Keratinocyte (primary cell): ENCODE measurements at regions not wholly inside any gene's neighbourhood (a gene's known extent, or its start where the extent isn't known, plus 50 kb on each side); places are given as distances from the start of the nearest gene placed in this dataset.

Experiments used
- DNase-seq: peaks from one replicate; pipeline ENCODE4 v3.0.0-alpha.2; 2011; ENCODE audit warnings: low read depth, missing footprints, low spot score
- FAIRE-seq: peaks from 2 replicates; lab custom pipeline; 2011; peaks lifted over from hg19 to GRCh38; lab: Jason Lieb, UNC
- H2AFZ ChIP-seq: 2 replicates; pipeline ENCODE4 v1.6.0; 2012; ENCODE audit warnings: low read length, control low read depth, inconsistent platforms; ENCODE audit not compliant: control insufficient read depth
- H3K27ac ChIP-seq: 2 replicates; pipeline ENCODE4 v1.5.1; 2011; ENCODE audit warnings: low read length; ENCODE audit not compliant: control insufficient read depth, insufficient read depth
- H3K27me3 ChIP-seq: 3 replicates; pipeline ENCODE4 v1.6.0; 2011; ENCODE audit warnings: low read length; ENCODE audit not compliant: control insufficient read depth, insufficient read depth; ENCODE audit errors: extremely low read depth
- H3K36me3 ChIP-seq, 2 experiments: 2 replicates in 1 of 2; 3 replicates in 1 of 2; pipeline ENCODE4 v1.5.1; 2011; ENCODE audit warnings: low read length in 2 of 2, mild to moderate bottlenecking in 1 of 2; ENCODE audit not compliant: control insufficient read depth in 2 of 2, insufficient read depth in 2 of 2; ENCODE audit errors: extremely low read depth in 1 of 2
- H3K4me1 ChIP-seq: 3 replicates; pipeline ENCODE4 v1.5.1; 2011; ENCODE audit warnings: low read length; ENCODE audit not compliant: control insufficient read depth, insufficient read depth; ENCODE audit errors: extremely low read depth
- H3K4me2 ChIP-seq: 3 replicates; pipeline ENCODE4 v1.6.0; 2011; ENCODE audit warnings: low read depth, low read length; ENCODE audit not compliant: control insufficient read depth, insufficient read depth; ENCODE audit errors: extremely low read depth
- H3K4me3 ChIP-seq, 3 experiments: fragments of 200-600 bp in 1 of 3; sonication (generic) in 1 of 3; 2 replicates in 2 of 3; 3 replicates in 1 of 3; pipeline ENCODE4 v1.5.1; 2011 to 2016; ENCODE audit warnings: low read length in 3 of 3, mild to moderate bottlenecking in 3 of 3, control low read depth in 2 of 3, inconsistent platforms in 1 of 3, low read depth in 1 of 3, mixed read lengths in 1 of 3, mixed run types in 1 of 3, moderate library complexity in 1 of 3; ENCODE audit not compliant: control insufficient read depth in 2 of 3, insufficient read depth in 2 of 3; ENCODE audit errors: extremely low read depth in 1 of 3
- H3K79me2 ChIP-seq: 2 replicates; pipeline ENCODE4 v1.6.0; 2012; ENCODE audit warnings: low read length; ENCODE audit not compliant: control insufficient read depth, insufficient read depth
- H3K9ac ChIP-seq: 3 replicates; pipeline ENCODE4 v1.6.0; 2011; ENCODE audit warnings: low read length; ENCODE audit not compliant: control insufficient read depth, insufficient read depth; ENCODE audit errors: extremely low read depth
- H3K9me1 ChIP-seq: 3 replicates; pipeline ENCODE4 v1.6.0; 2011; ENCODE audit warnings: low read length; ENCODE audit not compliant: control insufficient read depth, insufficient read depth; ENCODE audit errors: extremely low read depth
- H3K9me3 ChIP-seq: 2 replicates; pipeline ENCODE4 v1.5.1; 2012; ENCODE audit warnings: low read depth, low read length; ENCODE audit not compliant: control insufficient read depth
- H4K20me1 ChIP-seq: 3 replicates; pipeline ENCODE4 v1.6.0; 2011; ENCODE audit warnings: low read length; ENCODE audit not compliant: control insufficient read depth, insufficient read depth; ENCODE audit errors: extremely low read depth
- EZH2 ChIP-seq: IDR thresholded peaks from one replicate; pipeline ENCODE4 v1.6.1; 2012; ENCODE audit warnings: inconsistent platforms, mild to moderate bottlenecking, low read length, moderate library complexity
- dilution Hi-C: fragments of 300-500 bp; cut with MboI; formaldehyde crosslinking; loops from one replicate; pipeline ENCODE4 v1.7.0; 2020; ENCODE audit warnings: low sequenced_read_pairs; ENCODE audit not compliant: extremely low pct_ligation_motif_present
- TF ChIP-seq, protein P1 (sequence below), 3 experiments: IDR thresholded peaks in 1 of 3; conservative IDR thresholded peaks in 1 of 3; optimal IDR thresholded peaks in 1 of 3; 2 replicates in 2 of 3; 3 replicates in 1 of 3; pipeline versions ENCODE3 to v1.5.1; 2011; ENCODE audit warnings: low read length in 3 of 3, mild to moderate bottlenecking in 3 of 3, moderate library complexity in 2 of 3, control low read depth in 1 of 3, inconsistent platforms in 1 of 3; ENCODE audit not compliant: insufficient read depth in 2 of 3; ENCODE audit errors: extremely low read depth in 1 of 3

DNA sequence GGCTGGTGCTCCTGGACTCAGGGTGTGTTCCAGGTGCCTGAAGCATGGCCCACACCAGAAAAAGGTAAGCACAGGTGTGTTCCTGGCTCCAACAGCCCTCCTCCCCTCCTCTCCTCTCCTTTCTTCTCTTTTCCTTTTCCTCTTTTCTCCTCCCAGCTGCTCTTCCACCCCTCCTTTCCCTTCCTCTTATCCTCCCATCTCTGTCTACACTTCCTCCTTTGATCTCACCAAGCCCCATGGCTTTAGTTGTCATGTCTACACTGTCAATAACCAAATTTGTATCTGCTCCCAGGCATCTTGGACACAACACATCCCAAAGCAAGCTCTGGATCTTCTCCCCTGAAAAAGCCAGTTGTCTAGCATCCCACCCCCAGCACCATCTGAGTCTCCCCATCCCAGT is 56.7 kb upstream of the LAPTM5 start:
- peaks cover 56% of the 10 kb centered on the region for H3K27me3 ChIP-seq
- TF ChIP-seq, protein P1, sequence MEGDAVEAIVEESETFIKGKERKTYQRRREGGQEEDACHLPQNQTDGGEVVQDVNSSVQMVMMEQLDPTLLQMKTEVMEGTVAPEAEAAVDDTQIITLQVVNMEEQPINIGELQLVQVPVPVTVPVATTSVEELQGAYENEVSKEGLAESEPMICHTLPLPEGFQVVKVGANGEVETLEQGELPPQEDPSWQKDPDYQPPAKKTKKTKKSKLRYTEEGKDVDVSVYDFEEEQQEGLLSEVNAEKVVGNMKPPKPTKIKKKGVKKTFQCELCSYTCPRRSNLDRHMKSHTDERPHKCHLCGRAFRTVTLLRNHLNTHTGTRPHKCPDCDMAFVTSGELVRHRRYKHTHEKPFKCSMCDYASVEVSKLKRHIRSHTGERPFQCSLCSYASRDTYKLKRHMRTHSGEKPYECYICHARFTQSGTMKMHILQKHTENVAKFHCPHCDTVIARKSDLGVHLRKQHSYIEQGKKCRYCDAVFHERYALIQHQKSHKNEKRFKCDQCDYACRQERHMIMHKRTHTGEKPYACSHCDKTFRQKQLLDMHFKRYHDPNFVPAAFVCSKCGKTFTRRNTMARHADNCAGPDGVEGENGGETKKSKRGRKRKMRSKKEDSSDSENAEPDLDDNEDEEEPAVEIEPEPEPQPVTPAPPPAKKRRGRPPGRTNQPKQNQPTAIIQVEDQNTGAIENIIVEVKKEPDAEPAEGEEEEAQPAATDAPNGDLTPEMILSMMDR (optimal IDR thresholded peaks at IDR 0.05 in 1 of 3, IDR thresholded peaks at IDR 0.05 in 1 of 3, conservative IDR thresholded peaks at IDR 0.05 in 1 of 3; ENCODE audit: extremely low read depth in 1 of 3, insufficient read depth in 2 of 3, low read length in 3 of 3), result no peak
- TF ChIP-seq EZH2, result no peak

DNA sequence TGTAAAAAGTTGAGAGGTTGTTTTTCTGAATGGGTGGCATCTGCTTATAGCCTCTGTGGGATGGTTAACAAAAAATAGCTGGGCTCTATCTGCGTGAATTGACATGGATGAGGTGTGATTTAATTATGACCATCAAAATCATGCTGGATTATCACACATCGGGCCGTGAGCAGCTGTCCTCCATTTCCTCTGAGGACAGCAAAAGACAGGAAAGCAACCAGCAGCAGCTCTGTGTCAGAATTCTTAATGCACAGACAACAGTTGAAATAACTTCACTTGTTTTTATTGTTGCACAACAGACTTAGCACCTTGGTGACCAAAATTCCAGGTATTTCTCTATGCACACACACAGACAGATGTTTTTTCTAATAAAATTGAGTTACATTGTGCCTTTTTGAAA is 54.5 kb upstream of the LAPTM5 start:
- Histone ChIP-seq H3K4me2 (no peak overlapping the region), H3K9me1 (no peaks in the 10 kb centered on the region), H3K4me1 (peaks cover 21% of the 10 kb centered on the region), H3K9ac (no peak overlapping the region), H3K36me3 (no peaks in the 10 kb centered on the region), H4K20me1 (no peaks in the 10 kb centered on the region), H3K9me3 (no peaks in the 10 kb centered on the region), H3K79me2 (no peaks in the 10 kb centered on the region), H3K27ac (no peak overlapping the region), H2AFZ (no peak overlapping the region), H3K4me3 (no peak overlapping the region), H3K27me3 (peaks cover 45% of the 10 kb centered on the region)
- TF ChIP-seq, protein P1 (optimal IDR thresholded peaks at IDR 0.05 in 1 of 3, IDR thresholded peaks at IDR 0.05 in 1 of 3, conservative IDR thresholded peaks at IDR 0.05 in 1 of 3; ENCODE audit: extremely low read depth in 1 of 3, insufficient read depth in 2 of 3, low read length in 3 of 3), result no peak
- TF ChIP-seq EZH2, result no peak
- dilution Hi-C loops, result loop anchor here (25.0 kb wide), 1 partner anchor 100 kb away; the partner anchor contains the start of gene SDC3
- FAIRE-seq (no peak), DNase-seq (no peak)

More for the DNA sequence above, 56.7 kb upstream of the LAPTM5 start:
- Histone ChIP-seq H3K27ac (no peak overlapping the region), H3K4me1 (peaks cover 19% of the 10 kb centered on the region), H3K9me3 (no peaks in the 10 kb centered on the region), H2AFZ (no peak overlapping the region), H3K9ac (no peak overlapping the region), H4K20me1 (no peaks in the 10 kb centered on the region), H3K36me3 (no peaks in the 10 kb centered on the region), H3K79me2 (no peaks in the 10 kb centered on the region), H3K4me3 (no peak overlapping the region), H3K9me1 (no peaks in the 10 kb centered on the region), H3K4me2 (no peak overlapping the region)
- no peak for DNase-seq
- no peak for FAIRE-seq
- dilution Hi-C loops, result loop anchor here (25.0 kb wide), 1 partner anchor 98 kb away; the partner anchor contains the start of gene SDC3
